ENCODE measurements at regions not wholly inside any gene's neighbourhood (a gene's known extent, or its start where the extent isn't known, plus 50 kb on each side); places are given as distances from the start of the nearest gene placed in this dataset.

- TF ChIP-seq POLR2A (IDR thresholded peaks at IDR 0.05; ENCODE audit: extremely low read depth, insufficient read length) (no peak), MYC (IDR thresholded peaks at IDR 0.05; ENCODE audit: low read depth, low read length) (no peak), CTCF (IDR thresholded peaks at IDR 0.05; ENCODE audit: low read depth, low read length) (no peak), MAX (IDR thresholded peaks at IDR 0.05; ENCODE audit: low read depth, low read length) (no peak)
- H3K4me3 ChIP-seq (ENCODE audit: low read depth, low read length): no peak overlapping the region
- DNase-seq (ENCODE audit: low read depth): no peak
These were observed 293.6 kb upstream of the TRAM1L1 start for GRCh38 chr4:117378942-117379341.

DNA sequence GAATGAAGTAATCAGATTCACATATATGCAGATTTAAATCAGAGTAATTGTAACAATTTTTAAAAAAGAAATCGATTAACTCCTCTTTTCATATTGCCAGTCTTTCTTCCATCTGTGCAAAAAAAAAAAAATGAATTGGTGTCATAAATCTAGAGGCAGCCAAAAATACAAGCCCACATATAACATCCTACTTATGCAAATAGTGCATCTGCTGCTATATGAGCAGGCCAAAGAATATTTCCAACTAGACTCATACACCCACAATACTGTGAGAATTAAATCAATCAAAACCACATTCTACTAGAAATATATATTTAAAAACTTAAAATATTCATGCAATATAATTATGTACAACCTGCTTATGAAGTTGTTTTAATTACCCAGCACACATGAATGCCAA lies 298.1 kb upstream of the TRAM1L1 start:
- TF ChIP-seq POLR2A (IDR thresholded peaks at IDR 0.05; ENCODE audit: extremely low read depth, insufficient read length) (no peak), CTCF (IDR thresholded peaks at IDR 0.05; ENCODE audit: low read depth, low read length) (no peak), MYC (IDR thresholded peaks at IDR 0.05; ENCODE audit: low read depth, low read length) (no peak), MAX (IDR thresholded peaks at IDR 0.05; ENCODE audit: low read depth, low read length) (no peak)
- H3K4me3 ChIP-seq (ENCODE audit: low read depth, low read length): no peak overlapping the region
- no peak for DNase-seq (ENCODE audit: low read depth)

DNA sequence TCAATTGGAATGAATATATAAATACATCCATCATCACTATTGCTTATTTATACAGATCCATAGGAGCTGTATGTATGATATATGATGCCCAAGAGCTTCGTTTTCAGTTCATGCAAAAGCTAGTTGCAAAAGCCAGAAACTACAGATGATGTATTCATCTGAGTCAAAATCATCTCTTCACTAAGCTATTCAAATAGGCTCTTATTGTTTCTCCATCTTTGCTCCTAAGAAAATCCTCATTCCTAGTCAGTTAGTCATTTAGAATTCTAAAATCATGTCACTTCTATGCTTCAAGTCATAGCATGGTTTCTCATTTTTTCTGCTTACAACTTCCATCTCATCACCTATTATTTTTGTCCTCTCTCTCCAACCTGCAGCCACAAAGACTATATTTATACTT lies 300.1 kb upstream of the TRAM1L1 start:
- TF ChIP-seq CTCF (IDR thresholded peaks at IDR 0.05; ENCODE audit: low read depth, low read length) (no peak), MAX (IDR thresholded peaks at IDR 0.05; ENCODE audit: low read depth, low read length) (no peak), POLR2A (IDR thresholded peaks at IDR 0.05; ENCODE audit: extremely low read depth, insufficient read length) (no peak), MYC (IDR thresholded peaks at IDR 0.05; ENCODE audit: low read depth, low read length) (no peak)
- no peak for DNase-seq (ENCODE audit: low read depth)
- H3K4me3 ChIP-seq (ENCODE audit: low read depth, low read length): no peak overlapping the region

DNA sequence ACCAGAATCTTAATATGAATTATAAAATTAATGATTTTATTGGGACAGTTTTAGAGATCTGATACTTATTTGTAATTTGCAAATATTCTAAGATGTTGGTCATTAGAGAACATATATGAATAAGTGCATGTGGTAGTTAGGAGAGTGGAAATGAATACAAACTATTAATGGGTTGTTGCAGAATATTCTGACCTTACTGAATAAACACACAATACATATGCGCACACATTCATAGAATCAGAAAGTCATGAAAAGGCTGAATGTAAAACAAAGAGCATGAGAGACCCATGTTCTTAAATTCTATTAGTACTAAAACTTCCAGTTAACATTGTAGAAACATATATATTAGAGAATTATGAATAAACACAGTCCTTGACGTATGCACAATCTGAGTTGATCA lies 301.7 kb upstream of the TRAM1L1 start:
- TF ChIP-seq MYC (IDR thresholded peaks at IDR 0.05; ENCODE audit: low read depth, low read length) (no peak), CTCF (IDR thresholded peaks at IDR 0.05; ENCODE audit: low read depth, low read length) (no peak), MAX (IDR thresholded peaks at IDR 0.05; ENCODE audit: low read depth, low read length) (no peak), POLR2A (IDR thresholded peaks at IDR 0.05; ENCODE audit: extremely low read depth, insufficient read length) (no peak)
- DNase-seq (ENCODE audit: low read depth): no peak
- no peak overlapping the region for H3K4me3 ChIP-seq (ENCODE audit: low read depth, low read length)

GRCh38 chr4:117400039-117400835 lies 314.9 kb upstream of the TRAM1L1 start:
- no peak for DNase-seq (ENCODE audit: low read depth)
- TF ChIP-seq MYC (IDR thresholded peaks at IDR 0.05; ENCODE audit: low read depth, low read length) (no peak), MAX (IDR thresholded peaks at IDR 0.05; ENCODE audit: low read depth, low read length) (no peak), CTCF (IDR thresholded peaks at IDR 0.05; ENCODE audit: low read depth, low read length) (no peak), POLR2A (IDR thresholded peaks at IDR 0.05; ENCODE audit: extremely low read depth, insufficient read length) (no peak)
- no peak overlapping the region for H3K4me3 ChIP-seq (ENCODE audit: low read depth, low read length)

Data from NB4 (cell line).